Esophagus muscularis mucosa (tissue), 4 donors: ENCODE measurements at regions not wholly inside any gene's neighbourhood (a gene's known extent, or its start where the extent isn't known, plus 50 kb on each side); places are given as distances from the start of the nearest gene placed in this dataset.

Experiments
- CTCF ChIP-seq, 3 experiments: fragments of 200-600 bp in 2 of 3; fragments of 450-650 bp in 1 of 3; sonication (generic) in 2 of 3; IDR thresholded peaks; one replicate each; pipeline ENCODE4 v1.5.1; 2017 to 2019; ENCODE audit warnings: antibody characterized with exemption in 3 of 3, mild to moderate bottlenecking in 2 of 3, moderate library complexity in 1 of 3
- EP300 ChIP-seq: sonication (generic); formaldehyde crosslinking; IDR thresholded peaks from one replicate; pipeline ENCODE4 v1.6.1; 2017; ENCODE audit warnings: antibody characterized with exemption
- POLR2A ChIP-seq: fragments of 450-650 bp; IDR thresholded peaks from one replicate; pipeline ENCODE4 v1.6.1; 2017; ENCODE audit warnings: antibody characterized with exemption, moderate library complexity, mild to moderate bottlenecking, low read depth
- POLR2AphosphoS5 ChIP-seq, 2 donors: sonication (generic); formaldehyde crosslinking; IDR thresholded peaks; one replicate each; pipeline ENCODE4 v1.6.1; 2017; ENCODE audit warnings: antibody characterized with exemption in 2 of 2

GRCh38 chr5:106730912-106731311 is 939.8 kb downstream of the EFNA5 start:
- TF ChIP-seq CTCF (IDR thresholded peaks at IDR 0.05) (no peak), POLR2A (no peak), POLR2AphosphoS5 (IDR thresholded peaks at IDR 0.05) (no peak), EP300 (no peak)
